ENCODE measurements at regions not wholly inside any gene's neighbourhood (a gene's known extent, or its start where the extent isn't known, plus 50 kb on each side); places are given as distances from the start of the nearest gene placed in this dataset.

DNA sequence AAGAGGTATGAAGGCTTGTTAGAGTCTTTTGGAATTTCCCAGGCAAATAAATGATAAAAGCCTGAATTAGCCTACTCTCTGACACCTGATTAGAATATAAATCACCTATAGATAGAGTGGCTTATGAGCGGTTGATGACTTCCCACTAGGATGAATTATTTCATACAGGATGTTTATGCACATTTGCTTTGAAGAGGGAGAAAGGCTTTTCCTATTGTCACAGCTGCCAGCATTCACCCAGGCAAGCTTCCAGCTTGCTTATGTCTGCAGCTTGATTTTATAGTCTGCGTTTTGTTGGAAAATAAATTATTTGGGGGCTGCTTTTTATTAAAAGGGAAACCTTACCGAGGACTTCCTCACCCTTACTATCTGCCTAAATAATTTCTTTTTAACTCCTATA, 51.3 kb upstream of the EIF2S2 start:
- Histone ChIP-seq H3K27me3 (ENCODE audit: insufficient read depth, low read length) (no peaks in the 10 kb centered on the region), H3K27ac (ENCODE audit: low read depth, low read length) (no peak overlapping the region), H4K20me1 (ENCODE audit: insufficient read depth, low read length) (no peaks in the 10 kb centered on the region), H3K4me3 (ENCODE audit: insufficient read depth, low read depth, low read length) (no peak overlapping the region), H3K79me2 (ENCODE audit: insufficient read depth, low read length) (no peaks in the 10 kb centered on the region), H3K4me2 (ENCODE audit: low read length) (no peak overlapping the region), H3K4me1 (ENCODE audit: insufficient read depth, low read length) (no peaks in the 10 kb centered on the region), H2AFZ (ENCODE audit: low read depth, low read length) (no peak overlapping the region), H3K9me3 (ENCODE audit: insufficient read depth, low read depth, low read length) (no peaks in the 10 kb centered on the region), H3K9ac (ENCODE audit: low read length) (no peak overlapping the region), H3K36me3 (ENCODE audit: insufficient read depth, low read length) (no peaks in the 10 kb centered on the region)
- H3K4me3 Mint-ChIP-seq (ENCODE audit: unreplicated experiment), result no peak overlapping the region
- no peaks in the 10 kb centered on the region for H3K9me3 Mint-ChIP-seq (ENCODE audit: unreplicated experiment)
- H3K36me3 Mint-ChIP-seq (ENCODE audit: low read depth, unreplicated experiment), result no peaks in the 10 kb centered on the region
- no peak for FAIRE-seq
- DNase-seq (ENCODE audit: low read depth), result no peak
- TF ChIP-seq EZH2 (IDR thresholded peaks at IDR 0.05; ENCODE audit: insufficient read depth, low read length), result no peak
- TF ChIP-seq, protein P1, sequence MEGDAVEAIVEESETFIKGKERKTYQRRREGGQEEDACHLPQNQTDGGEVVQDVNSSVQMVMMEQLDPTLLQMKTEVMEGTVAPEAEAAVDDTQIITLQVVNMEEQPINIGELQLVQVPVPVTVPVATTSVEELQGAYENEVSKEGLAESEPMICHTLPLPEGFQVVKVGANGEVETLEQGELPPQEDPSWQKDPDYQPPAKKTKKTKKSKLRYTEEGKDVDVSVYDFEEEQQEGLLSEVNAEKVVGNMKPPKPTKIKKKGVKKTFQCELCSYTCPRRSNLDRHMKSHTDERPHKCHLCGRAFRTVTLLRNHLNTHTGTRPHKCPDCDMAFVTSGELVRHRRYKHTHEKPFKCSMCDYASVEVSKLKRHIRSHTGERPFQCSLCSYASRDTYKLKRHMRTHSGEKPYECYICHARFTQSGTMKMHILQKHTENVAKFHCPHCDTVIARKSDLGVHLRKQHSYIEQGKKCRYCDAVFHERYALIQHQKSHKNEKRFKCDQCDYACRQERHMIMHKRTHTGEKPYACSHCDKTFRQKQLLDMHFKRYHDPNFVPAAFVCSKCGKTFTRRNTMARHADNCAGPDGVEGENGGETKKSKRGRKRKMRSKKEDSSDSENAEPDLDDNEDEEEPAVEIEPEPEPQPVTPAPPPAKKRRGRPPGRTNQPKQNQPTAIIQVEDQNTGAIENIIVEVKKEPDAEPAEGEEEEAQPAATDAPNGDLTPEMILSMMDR (IDR thresholded peaks at IDR 0.05; ENCODE audit: insufficient read depth, low read depth, low read length), result no peak
- no peak overlapping the region for H3K27ac Mint-ChIP-seq (ENCODE audit: unreplicated experiment)
- H3K27me3 Mint-ChIP-seq (ENCODE audit: low read depth, unreplicated experiment), result peaks cover 2% of the 10 kb centered on the region
- H3K4me1 Mint-ChIP-seq (ENCODE audit: low read depth, unreplicated experiment), result peaks cover 5% of the 10 kb centered on the region

DNA sequence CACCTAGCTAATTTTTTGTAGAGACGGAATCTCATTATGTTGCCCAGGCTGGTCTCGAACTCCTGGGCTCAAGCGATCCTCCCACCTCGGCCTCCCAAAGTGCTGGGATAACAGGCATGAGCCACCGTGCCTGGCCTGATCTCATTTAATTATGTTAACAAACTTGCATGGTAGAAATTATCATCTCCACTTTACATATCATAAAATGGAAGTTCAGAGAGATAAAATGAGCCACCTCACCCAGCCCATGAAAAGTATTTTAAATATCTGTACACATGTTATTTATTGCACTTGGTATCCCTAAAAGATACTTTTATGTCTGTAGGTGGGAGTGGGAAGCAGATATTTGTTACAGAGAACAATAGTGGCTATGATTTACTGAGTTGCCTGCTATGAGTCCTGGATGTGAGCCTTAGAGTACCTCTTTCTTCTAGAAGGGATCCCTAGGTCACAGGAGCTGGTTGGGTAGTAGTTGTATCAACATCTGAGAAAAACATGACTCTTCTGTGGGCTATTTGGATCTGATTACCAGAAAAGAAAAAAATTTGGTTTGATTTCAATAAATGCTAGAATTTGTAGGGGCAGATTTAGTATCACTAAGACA, 52.4 kb upstream of the EIF2S2 start:
- Histone ChIP-seq H3K9ac (ENCODE audit: low read length) (no peak overlapping the region), H3K4me3 (ENCODE audit: insufficient read depth, low read depth, low read length) (no peak overlapping the region), H3K27me3 (ENCODE audit: insufficient read depth, low read length) (no peaks in the 10 kb centered on the region), H3K36me3 (ENCODE audit: insufficient read depth, low read length) (no peaks in the 10 kb centered on the region), H4K20me1 (ENCODE audit: insufficient read depth, low read length) (no peaks in the 10 kb centered on the region), H2AFZ (ENCODE audit: low read depth, low read length) (no peak overlapping the region), H3K79me2 (ENCODE audit: insufficient read depth, low read length) (no peaks in the 10 kb centered on the region), H3K27ac (ENCODE audit: low read depth, low read length) (no peak overlapping the region), H3K4me1 (ENCODE audit: insufficient read depth, low read length) (no peaks in the 10 kb centered on the region), H3K4me2 (ENCODE audit: low read length) (no peak overlapping the region), H3K9me3 (ENCODE audit: insufficient read depth, low read depth, low read length) (no peaks in the 10 kb centered on the region)
- Mint-ChIP-seq H3K4me1 (ENCODE audit: low read depth, unreplicated experiment) (peaks cover 5% of the 10 kb centered on the region), H3K9me3 (ENCODE audit: unreplicated experiment) (no peaks in the 10 kb centered on the region), H3K36me3 (ENCODE audit: low read depth, unreplicated experiment) (no peaks in the 10 kb centered on the region), H3K4me3 (ENCODE audit: unreplicated experiment) (no peak overlapping the region), H3K27me3 (ENCODE audit: low read depth, unreplicated experiment) (peaks cover 2% of the 10 kb centered on the region), H3K27ac (ENCODE audit: unreplicated experiment) (no peak overlapping the region)
- FAIRE-seq, result no peak
- no peak for TF ChIP-seq EZH2 (IDR thresholded peaks at IDR 0.05; ENCODE audit: insufficient read depth, low read length)
- TF ChIP-seq, protein P1 (IDR thresholded peaks at IDR 0.05; ENCODE audit: insufficient read depth, low read depth, low read length), result no peak
- no peak for DNase-seq (ENCODE audit: low read depth)

DNA sequence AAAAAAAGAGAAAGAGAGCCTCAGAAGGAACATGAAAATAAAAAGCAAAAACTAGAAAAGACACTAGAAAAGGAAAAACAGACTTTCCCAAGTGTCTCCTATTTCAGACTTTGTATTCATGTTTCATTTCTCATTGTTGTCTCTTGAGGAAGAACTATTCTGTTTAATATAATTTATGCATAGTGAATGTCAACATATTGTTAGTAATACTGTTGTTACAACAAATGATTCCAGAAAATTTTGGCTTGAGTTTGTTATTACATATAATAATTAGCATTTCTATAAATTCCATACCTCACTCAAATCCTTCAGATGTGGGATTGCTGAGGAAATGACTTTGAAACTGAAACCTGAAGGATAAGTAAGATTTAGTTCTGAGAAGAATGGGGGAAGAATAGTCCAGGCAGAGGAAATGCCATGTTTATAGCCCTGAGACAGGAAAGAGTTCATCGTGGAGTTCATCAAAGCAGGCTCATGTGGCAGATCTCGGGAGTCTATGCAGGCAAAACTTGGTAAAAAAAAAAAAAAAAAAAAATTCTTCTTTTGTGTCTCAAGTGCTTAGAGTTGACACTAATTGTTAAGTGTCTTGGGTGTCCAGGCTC, 53.1 kb upstream of the EIF2S2 start:
- Histone ChIP-seq H3K9me3 (ENCODE audit: insufficient read depth, low read depth, low read length) (no peaks in the 10 kb centered on the region), H2AFZ (ENCODE audit: low read depth, low read length) (no peak overlapping the region), H3K9ac (ENCODE audit: low read length) (no peak overlapping the region), H3K27ac (ENCODE audit: low read depth, low read length) (no peak overlapping the region), H3K79me2 (ENCODE audit: insufficient read depth, low read length) (no peaks in the 10 kb centered on the region), H3K36me3 (ENCODE audit: insufficient read depth, low read length) (no peaks in the 10 kb centered on the region), H4K20me1 (ENCODE audit: insufficient read depth, low read length) (no peaks in the 10 kb centered on the region), H3K4me3 (ENCODE audit: insufficient read depth, low read depth, low read length) (no peak overlapping the region), H3K27me3 (ENCODE audit: insufficient read depth, low read length) (no peaks in the 10 kb centered on the region), H3K4me2 (ENCODE audit: low read length) (no peak overlapping the region), H3K4me1 (ENCODE audit: insufficient read depth, low read length) (no peaks in the 10 kb centered on the region)
- Mint-ChIP-seq H3K27me3 (ENCODE audit: low read depth, unreplicated experiment) (peaks cover 2% of the 10 kb centered on the region), H3K9me3 (ENCODE audit: unreplicated experiment) (no peaks in the 10 kb centered on the region), H3K36me3 (ENCODE audit: low read depth, unreplicated experiment) (no peaks in the 10 kb centered on the region), H3K4me3 (ENCODE audit: unreplicated experiment) (no peak overlapping the region), H3K4me1 (ENCODE audit: low read depth, unreplicated experiment) (peaks cover 5% of the 10 kb centered on the region), H3K27ac (ENCODE audit: unreplicated experiment) (no peak overlapping the region)
- DNase-seq (ENCODE audit: low read depth) (no peak), FAIRE-seq (no peak)
- no peak for TF ChIP-seq EZH2 (IDR thresholded peaks at IDR 0.05; ENCODE audit: insufficient read depth, low read length)
- TF ChIP-seq, protein P1 (IDR thresholded peaks at IDR 0.05; ENCODE audit: insufficient read depth, low read depth, low read length), result no peak

All from astrocyte (in vitro differentiated cells and primary cell).